Endothelial cell of umbilical vein (primary cell): ENCODE measurements at regions not wholly inside any gene's neighbourhood (a gene's known extent, or its start where the extent isn't known, plus 50 kb on each side); places are given as distances from the start of the nearest gene placed in this dataset.

Experiments used
- BruUV-seq: library from RNA; stranded (reverse); fragments of 400-500 nt; replicated peaks from 2 replicates; lab custom pipeline; 2021; lab: Mats Ljungman, UMichigan
- CTCF ChIA-PET: fragments of 300-600, 350-600 bp; sonication (Branson Sonifier 250); formaldehyde crosslinking; loops from one replicate; lab custom pipeline; 2021; ENCODE audit warnings: antibody characterized with exemption, inconsistent platforms; lab: Charles Lee
- POLR2A ChIA-PET: fragments of 300-600, 350-600 bp; sonication (Branson Sonifier 250); formaldehyde crosslinking; loops from one replicate; lab custom pipeline; 2021; ENCODE audit warnings: antibody characterized with exemption, inconsistent platforms; lab: Charles Lee
- DNase-seq: peaks from one replicate; pipeline ENCODE4 v3.0.0-alpha.2; 2011; ENCODE audit warnings: low read depth, low spot score
- FAIRE-seq: peaks from 2 replicates; lab custom pipeline; 2011; peaks lifted over from hg19 to GRCh38; lab: Jason Lieb, UNC
- H2AFZ ChIP-seq: 2 replicates; pipeline ENCODE4 v1.6.0; 2012; ENCODE audit warnings: low read depth, low read length, control low read depth, inconsistent platforms
- H3K27ac ChIP-seq: 2 replicates; pipeline ENCODE4 v1.5.1; 2011; ENCODE audit warnings: low read depth, mild to moderate bottlenecking, control low read depth, low read length, moderate library complexity; ENCODE audit not compliant: insufficient read depth
- H3K27me3 ChIP-seq, 2 experiments: 2 replicates each; pipeline versions ENCODE4 v1.6.0 to v1.6.1; 2011; ENCODE audit warnings: low read length in 2 of 2, mixed read lengths in 1 of 2; ENCODE audit not compliant: control insufficient read depth in 2 of 2, insufficient read depth in 2 of 2
- H3K36me3 ChIP-seq, 2 experiments: 2 replicates in 1 of 2; 3 replicates in 1 of 2; pipeline ENCODE4 v1.5.1; 2011; ENCODE audit warnings: low read length in 2 of 2, mild to moderate bottlenecking in 1 of 2, moderate library complexity in 1 of 2; ENCODE audit not compliant: control insufficient read depth in 2 of 2, insufficient read depth in 2 of 2; ENCODE audit errors: extremely low read depth in 1 of 2
- H3K4me1 ChIP-seq: 3 replicates; pipeline ENCODE4 v1.5.1; 2011; ENCODE audit warnings: mild to moderate bottlenecking, low read length; ENCODE audit not compliant: control insufficient read depth, insufficient read depth; ENCODE audit errors: extremely low read depth
- H3K4me2 ChIP-seq: 2 replicates; pipeline ENCODE4 v1.6.1; 2011; ENCODE audit warnings: low read length, control low read depth, mixed read lengths; ENCODE audit not compliant: insufficient read depth
- H3K4me3 ChIP-seq, 3 experiments: fragments of 200-600 bp in 1 of 3; sonication (generic), shearing (Covaris generic) in 1 of 3; replicated peaks in 1 of 3; 2 replicates each; pipeline ENCODE4 v1.5.1; 2011 to 2016; ENCODE audit warnings: control low read depth in 3 of 3, low read length in 3 of 3, mild to moderate bottlenecking in 2 of 3, inconsistent platforms in 1 of 3, low read depth in 1 of 3, moderate library complexity in 1 of 3; ENCODE audit not compliant: insufficient read depth in 1 of 3
- H3K79me2 ChIP-seq: 2 replicates; pipeline ENCODE4 v1.6.0; 2012; ENCODE audit warnings: low read length, inconsistent platforms; ENCODE audit not compliant: control insufficient read depth, insufficient read depth
- H3K9ac ChIP-seq: replicated peaks from 2 replicates; pipeline ENCODE3; 2011; ENCODE audit warnings: low read length, control low read depth; ENCODE audit not compliant: insufficient read depth; ENCODE audit errors: extremely low read depth
- H3K9me1 ChIP-seq: replicated peaks from 3 replicates; pipeline ENCODE4 v1.6.0; 2011; ENCODE audit warnings: mild to moderate bottlenecking, low read length; ENCODE audit not compliant: control insufficient read depth, insufficient read depth; ENCODE audit errors: extremely low read depth
- H3K9me3 ChIP-seq: replicated peaks from 2 replicates; pipeline ENCODE4 v1.5.1; 2012; ENCODE audit warnings: low read length, inconsistent platforms; ENCODE audit not compliant: control insufficient read depth, insufficient read depth
- H4K20me1 ChIP-seq: replicated peaks from 2 replicates; pipeline ENCODE3; 2011; ENCODE audit warnings: mild to moderate bottlenecking, low read length; ENCODE audit not compliant: control insufficient read depth, insufficient read depth; ENCODE audit errors: extremely low read depth
- EZH2 ChIP-seq: IDR thresholded peaks from 2 replicates; pipeline ENCODE4 v1.6.1; 2012; ENCODE audit warnings: borderline replicate concordance, low read depth, mild to moderate bottlenecking, moderate library complexity, low read length, inconsistent platforms; ENCODE audit not compliant: severe bottlenecking
- GATA2 ChIP-seq: IDR thresholded peaks from 2 replicates; pipeline ENCODE4 v1.7.0; 2011; ENCODE audit warnings: low read depth, mild to moderate bottlenecking, moderate library complexity, mixed read lengths, low read length; ENCODE audit not compliant: insufficient read length, insufficient read depth
- JUN ChIP-seq: IDR thresholded peaks from 2 replicates; pipeline ENCODE4 v1.6.1; 2011; ENCODE audit warnings: borderline replicate concordance, low read depth; ENCODE audit not compliant: insufficient read length, insufficient read depth
- MYC ChIP-seq: IDR thresholded peaks from one replicate; pipeline ENCODE4 v1.6.1; 2011; ENCODE audit warnings: mild to moderate bottlenecking, low read depth, low read length
- POLR2A ChIP-seq: IDR thresholded peaks from 2 replicates; pipeline ENCODE4 v1.6.1; 2012; ENCODE audit warnings: low read depth, mild to moderate bottlenecking, control low read depth, low read length
- POLR2AphosphoS5 ChIP-seq: IDR thresholded peaks from 2 replicates; pipeline ENCODE4 v1.6.1; 2012; ENCODE audit warnings: low read depth, mild to moderate bottlenecking, control low read depth, low read length, moderate library complexity; ENCODE audit not compliant: insufficient read depth
- dilution Hi-C: fragments of 300-500 bp; cut with MboI; formaldehyde crosslinking; loops from one replicate; pipeline ENCODE4 v1.15.0; 2019; ENCODE audit warnings: low sequenced_read_pairs; ENCODE audit not compliant: extremely low pct_ligation_motif_present
- intact Hi-C: fragments of 100-400 bp; cut with micrococcal nuclease; formaldehyde crosslinking; loops from one replicate; pipeline ENCODE4 v1.10.0; 2022
- TF ChIP-seq, protein P1 (sequence below): IDR thresholded peaks from 2 replicates; pipeline ENCODE4 v1.6.1; 2011; ENCODE audit not compliant: insufficient read depth, insufficient read length

GRCh38 chr13:111919849-111920248 is 147.1 kb upstream of the SOX1 start:
- dilution Hi-C loops, result no loop called here
- no peak overlapping the region for H2AFZ ChIP-seq
- CTCF ChIA-PET, result no interaction called here

GRCh38 chr13:111920306-111920931 is 146.5 kb upstream of the SOX1 start:
- BruUV-seq, result no TSS peak
- dilution Hi-C loops, result no loop called here
- FAIRE-seq, result no peak

More at GRCh38 chr13:111919849-111920248, 147.1 kb upstream of the SOX1 start:
- Histone ChIP-seq H4K20me1 (no peaks in the 10 kb centered on the region), H3K9me3 (peaks cover 2% of the 10 kb centered on the region), H3K4me1 (no peaks in the 10 kb centered on the region), H3K27me3 (no peaks in the 10 kb centered on the region), H3K9ac (no peak overlapping the region), H3K79me2 (no peaks in the 10 kb centered on the region), H3K9me1 (no peaks in the 10 kb centered on the region), H3K27ac (no peak overlapping the region), H3K4me3 (no peak overlapping the region), H3K36me3 (no peaks in the 10 kb centered on the region), H3K4me2 (no peak overlapping the region)
- FAIRE-seq, result no peak
- TF ChIP-seq EZH2 (no peak), GATA2 (no peak), JUN (no peak)
- TF ChIP-seq, protein P1, sequence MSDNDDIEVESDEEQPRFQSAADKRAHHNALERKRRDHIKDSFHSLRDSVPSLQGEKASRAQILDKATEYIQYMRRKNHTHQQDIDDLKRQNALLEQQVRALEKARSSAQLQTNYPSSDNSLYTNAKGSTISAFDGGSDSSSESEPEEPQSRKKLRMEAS, result no peak
- POLR2A ChIA-PET, result no interaction called here
- intact Hi-C loops, result loop anchor here (10.0 kb wide), 1 partner anchor 305 kb away; no protein-coding TSS in a partner anchor
- no TSS peak for BruUV-seq
- DNase-seq, result no peak

More at GRCh38 chr13:111920306-111920931, 146.5 kb upstream of the SOX1 start:
- intact Hi-C loops, result loop anchor here (10.0 kb wide), 1 partner anchor 306 kb away; no protein-coding TSS in a partner anchor
- no peaks in the 10 kb centered on the region for H3K36me3 ChIP-seq
- CTCF ChIA-PET, result no interaction called here
- no peak overlapping the region for H3K4me3 ChIP-seq
- no peaks in the 10 kb centered on the region for H3K4me1 ChIP-seq
- no peak overlapping the region for H3K9ac ChIP-seq
- H4K20me1 ChIP-seq, result no peaks in the 10 kb centered on the region
- no peak overlapping the region for H3K4me2 ChIP-seq
- no peaks in the 10 kb centered on the region for H3K9me1 ChIP-seq
- H3K79me2 ChIP-seq, result no peaks in the 10 kb centered on the region
- TF ChIP-seq JUN (no peak), MYC (no peak), POLR2AphosphoS5 (no peak), POLR2A (no peak)
- TF ChIP-seq, protein P1, result no peak
- peaks cover 2% of the 10 kb centered on the region for H3K9me3 ChIP-seq
- no peaks in the 10 kb centered on the region for H3K27me3 ChIP-seq
- no peak overlapping the region for H2AFZ ChIP-seq
- POLR2A ChIA-PET, result no interaction called here
- no peak for DNase-seq
- H3K27ac ChIP-seq, result no peak overlapping the region
